NCI-H524 (cell line): ENCODE measurements at regions not wholly inside any gene's neighbourhood (a gene's known extent, or its start where the extent isn't known, plus 50 kb on each side); places are given as distances from the start of the nearest gene placed in this dataset.
A peak's percentile ranks its signal among the peaks of the same experiment; 100 is the strongest.

ENCODE experiments used
- DNase-seq, 2 experiments: peaks; one replicate each; lab custom pipeline; 2025; lab: John Stamatoyannopoulos, UW

DNA sequence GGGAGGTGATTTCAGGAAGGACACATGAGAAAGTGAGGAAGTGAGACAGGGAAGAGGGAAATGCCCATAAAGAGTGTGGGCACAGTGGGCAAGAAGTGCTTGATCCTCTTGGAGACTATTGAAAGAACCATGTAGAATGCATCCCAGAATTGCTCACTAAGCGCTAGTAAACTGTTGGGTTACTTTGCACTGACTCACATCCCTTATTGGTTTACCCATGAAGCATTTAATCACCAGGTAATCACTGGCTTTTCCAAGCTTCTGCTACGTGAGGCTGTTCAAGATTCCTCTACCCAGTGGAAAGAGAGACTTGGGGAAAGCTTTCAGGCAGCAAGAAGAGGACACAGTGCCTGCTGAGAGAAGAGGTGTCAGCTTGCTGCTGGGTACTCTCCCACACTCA, 410.0 kb upstream of the JAG1 start:
- no peak for DNase-seq

DNA sequence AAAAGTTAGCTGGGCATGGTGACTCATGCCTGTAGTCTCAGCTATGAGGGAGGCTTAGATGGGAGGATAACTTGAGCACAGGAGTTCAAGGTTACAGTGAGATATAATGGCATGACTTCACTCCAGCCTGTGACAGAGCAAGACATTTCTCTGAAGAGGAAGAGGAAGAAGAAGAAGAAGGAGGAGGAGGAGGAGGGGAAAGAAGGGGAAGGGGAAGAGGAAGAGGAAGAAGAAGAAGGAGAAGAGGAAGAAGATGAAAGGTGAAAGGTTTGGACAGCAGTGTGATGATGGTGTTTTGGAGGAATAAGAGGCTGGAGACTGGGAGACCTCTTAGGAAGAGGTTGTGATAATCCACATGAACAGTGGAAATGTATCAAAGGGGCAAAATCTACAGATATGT, 410.7 kb upstream of the JAG1 start:
- no peak for DNase-seq

DNA sequence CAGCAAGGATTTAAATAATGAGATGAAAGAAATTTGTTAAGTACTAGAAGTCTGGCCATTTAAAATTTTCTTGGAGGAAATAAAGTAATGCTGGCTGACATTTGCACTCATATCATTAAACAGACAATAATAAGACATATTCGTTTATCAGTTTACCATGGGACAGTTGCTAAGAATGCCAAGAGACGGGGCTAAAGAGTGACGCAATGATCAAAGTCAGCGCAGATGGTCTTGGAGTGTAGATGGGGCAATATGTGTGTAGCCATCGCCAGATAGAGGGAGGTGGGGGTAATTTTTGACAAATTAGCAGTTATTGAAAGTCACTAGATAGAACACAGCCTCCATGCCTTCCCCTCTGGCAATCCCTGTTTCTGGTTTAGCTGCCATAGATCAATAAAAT, 413.2 kb upstream of the JAG1 start:
- DNase-seq, result no peak

DNA sequence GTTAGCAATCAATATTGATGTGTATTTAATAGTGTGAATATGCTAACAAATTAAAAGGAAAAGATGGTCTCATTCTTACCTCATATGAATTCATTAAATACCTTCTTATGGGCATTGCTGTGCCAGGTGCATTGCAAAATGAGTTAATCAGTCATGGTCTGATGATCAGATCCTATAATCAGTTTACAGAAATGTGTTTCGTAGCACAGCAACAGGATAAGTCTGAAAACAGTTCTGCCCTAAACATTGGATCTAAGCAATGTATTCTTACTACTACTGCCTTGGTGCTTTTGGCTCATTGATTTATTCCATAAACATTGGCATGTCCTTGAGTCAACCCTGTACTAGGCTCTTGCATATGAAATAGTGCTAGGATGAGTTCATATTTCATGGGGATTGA, 417.0 kb upstream of the JAG1 start:
- DNase-seq, result peak in 1 of 2 experiments; percentile 68

DNA sequence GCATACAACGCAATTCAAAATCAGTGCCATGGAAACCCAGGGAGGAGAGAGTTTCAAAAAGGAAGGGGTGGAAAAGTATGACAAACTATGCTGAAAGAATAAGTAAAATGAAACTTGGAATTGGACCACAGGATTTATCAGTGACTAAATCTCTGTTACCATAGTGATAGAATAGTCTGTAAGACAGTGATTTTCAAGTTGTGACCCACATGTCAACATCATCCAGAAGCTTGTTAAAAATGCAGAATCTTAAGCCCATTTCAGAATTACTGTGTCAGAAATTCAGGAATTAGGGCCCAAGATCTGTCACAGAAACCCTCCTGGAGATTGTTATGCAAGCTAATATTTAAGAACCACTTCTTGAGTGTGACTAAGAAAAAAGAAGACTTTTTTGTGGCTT, 417.7 kb upstream of the JAG1 start:
- no peak for DNase-seq

DNA sequence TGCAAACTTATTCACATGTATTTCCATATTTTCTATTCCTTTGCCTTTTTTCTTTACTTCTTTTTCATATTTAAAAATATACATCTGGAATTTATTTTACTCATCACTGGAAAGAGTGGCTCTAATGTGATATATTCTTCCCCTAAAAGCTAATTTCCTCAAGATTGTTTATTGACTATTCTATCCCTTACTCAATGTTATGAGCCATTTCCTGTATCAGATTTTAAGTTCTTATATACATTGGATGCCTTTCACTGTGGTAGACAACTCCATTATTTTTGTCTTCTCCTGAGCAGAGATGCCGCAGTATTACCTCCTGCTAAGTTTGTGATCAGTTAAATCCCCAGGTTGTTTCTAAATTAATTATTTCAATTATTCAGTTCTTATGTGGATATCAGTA, 418.4 kb upstream of the JAG1 start:
- DNase-seq, result no peak

DNA sequence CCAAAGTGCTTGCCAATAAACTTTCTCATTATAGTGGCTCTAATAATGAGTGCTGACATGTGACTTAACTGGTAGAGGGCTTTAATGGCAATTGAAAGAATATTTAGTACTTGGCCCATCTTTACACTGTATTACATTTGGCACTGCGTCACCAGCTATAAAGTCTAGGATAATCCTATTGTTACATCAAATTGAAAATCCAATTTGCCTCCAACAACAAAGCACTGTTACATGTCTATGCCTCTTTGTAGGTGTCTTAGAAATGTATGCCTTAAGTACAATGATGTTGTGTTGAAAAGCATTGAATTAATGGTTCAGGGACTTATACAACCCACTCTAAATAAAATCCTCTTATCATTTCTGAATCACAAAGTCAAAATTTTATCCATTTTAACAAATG, 420.4 kb upstream of the JAG1 start:
- DNase-seq, result no peak

DNA sequence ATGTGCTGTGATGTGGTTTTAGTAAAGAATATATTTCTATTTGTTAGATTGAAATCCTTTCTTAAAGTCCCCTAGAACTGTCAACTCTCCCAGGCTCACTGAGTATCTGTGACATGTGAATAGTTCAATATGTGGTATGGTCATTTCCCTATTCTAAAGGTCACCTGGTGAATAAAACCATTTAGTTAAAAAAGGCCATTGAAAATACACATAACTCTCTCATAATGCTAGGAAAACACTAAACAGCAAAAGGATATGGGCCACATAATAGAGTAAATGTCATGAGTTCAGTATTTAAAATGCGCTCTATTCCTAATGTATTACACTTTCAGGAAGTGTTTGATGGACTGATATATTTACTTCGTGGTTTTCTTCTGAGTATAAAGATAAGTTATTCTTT, 420.9 kb upstream of the JAG1 start:
- no peak for DNase-seq

DNA sequence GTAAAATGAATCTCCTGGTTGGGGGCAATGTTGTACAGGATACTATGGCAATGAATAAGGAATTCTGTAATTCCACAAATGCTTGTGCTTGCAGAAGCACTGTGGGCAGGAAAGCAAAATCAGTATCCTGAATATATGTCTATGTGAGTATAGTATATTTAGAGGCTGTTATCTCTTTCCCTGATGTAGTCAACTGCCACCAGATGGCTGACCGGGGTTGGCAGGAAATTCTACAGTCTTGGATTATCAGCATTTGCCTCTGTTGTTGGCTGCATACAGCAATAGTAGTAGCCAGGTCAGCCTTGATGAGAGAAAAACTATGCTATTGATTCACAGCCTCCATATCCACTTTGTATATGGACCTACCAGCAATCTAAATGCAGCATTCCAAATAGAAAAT, 425.1 kb upstream of the JAG1 start:
- DNase-seq, result peak in 1 of 2 experiments; percentile 10

DNA sequence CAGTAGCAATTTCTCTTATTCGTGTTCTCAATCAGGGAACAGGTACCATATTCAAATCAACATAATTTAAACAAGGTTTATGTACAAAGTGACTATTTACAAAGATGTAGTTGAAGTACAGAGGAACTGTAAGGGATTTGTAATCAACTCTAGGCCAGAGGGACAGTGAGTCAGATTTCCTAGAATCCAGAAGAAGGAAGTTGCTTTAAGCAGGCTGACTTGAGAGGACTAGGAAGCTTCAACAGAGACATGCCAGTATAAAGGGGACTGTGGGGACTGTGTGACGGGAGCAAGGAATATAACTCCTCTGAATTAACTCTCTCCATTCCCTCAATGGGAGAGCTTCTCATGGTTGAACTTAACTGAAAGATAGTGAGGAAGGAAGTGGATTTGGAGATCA, 427.4 kb upstream of the JAG1 start:
- DNase-seq, result no peak

DNA sequence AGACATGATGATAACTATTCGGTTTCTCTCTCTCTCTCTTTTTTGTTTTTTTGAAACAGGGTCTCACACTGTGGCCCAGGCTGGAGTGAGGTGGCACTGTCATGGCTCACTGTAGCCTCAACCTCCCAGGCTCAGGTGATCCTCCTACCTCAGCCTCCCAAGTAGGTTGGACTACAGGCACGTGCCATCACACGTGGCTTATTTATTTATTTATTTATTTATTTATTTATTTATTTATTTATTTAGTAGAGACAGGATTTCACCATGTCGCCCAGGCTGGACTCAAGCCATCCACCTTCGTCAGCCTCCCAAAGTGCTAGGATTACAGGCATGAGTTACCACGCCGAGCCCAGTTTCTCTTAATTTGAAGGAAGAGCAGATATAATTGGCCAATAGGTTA, 427.9 kb upstream of the JAG1 start:
- no peak for DNase-seq

DNA sequence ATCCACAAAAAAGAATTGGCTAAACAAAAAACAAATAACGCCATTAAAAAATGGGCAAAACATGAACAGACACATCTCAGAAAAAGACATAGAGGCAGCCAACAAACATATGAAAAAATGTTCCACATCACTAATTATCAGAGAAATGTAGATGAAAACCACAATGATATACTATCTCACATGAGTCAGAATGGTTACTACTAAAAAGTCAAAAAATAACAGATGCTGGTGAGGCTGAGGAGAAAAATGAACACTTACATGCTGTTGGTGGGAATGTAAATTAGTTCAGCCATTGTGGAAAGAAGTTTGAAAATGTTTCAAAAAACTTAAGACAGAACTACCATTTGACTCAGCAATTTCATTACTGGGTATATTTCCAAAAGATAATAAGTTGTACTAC, 430.1 kb upstream of the JAG1 start:
- no peak for DNase-seq

DNA sequence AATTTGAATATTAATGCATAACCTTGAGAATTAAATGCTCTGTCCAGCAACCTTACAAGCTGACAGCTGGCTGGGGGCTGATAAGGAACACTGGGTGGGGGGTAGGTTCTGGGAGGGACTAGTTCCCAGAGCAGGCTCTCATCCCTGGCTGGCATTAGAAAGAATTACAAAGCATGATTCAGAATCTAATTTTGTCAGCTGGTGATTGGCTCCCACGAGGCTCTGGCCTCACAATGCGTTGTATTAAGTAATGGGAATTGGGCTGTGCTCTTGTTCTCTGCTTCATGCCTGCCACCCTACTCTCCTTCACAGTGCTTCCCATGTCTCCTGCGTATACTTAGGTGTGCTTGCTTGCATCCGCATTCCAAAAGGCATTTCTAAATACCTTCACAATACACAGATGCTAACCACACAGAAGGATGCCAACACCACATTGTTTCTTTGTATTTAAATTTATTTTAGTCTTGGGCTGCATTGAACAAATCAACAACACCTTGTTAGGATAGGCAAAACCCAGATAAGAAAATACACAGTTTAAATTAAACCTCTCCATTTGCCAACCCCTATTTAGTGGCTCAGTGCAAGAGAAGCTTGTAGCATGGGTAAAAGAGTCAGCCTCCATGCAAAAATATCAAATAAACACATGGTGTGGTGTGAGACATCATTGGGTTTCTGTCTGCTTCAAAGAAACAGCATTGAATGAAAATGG, 434.5 kb upstream of the JAG1 start:
- DNase-seq, result peak in 1 of 2 experiments; percentile 43

DNA sequence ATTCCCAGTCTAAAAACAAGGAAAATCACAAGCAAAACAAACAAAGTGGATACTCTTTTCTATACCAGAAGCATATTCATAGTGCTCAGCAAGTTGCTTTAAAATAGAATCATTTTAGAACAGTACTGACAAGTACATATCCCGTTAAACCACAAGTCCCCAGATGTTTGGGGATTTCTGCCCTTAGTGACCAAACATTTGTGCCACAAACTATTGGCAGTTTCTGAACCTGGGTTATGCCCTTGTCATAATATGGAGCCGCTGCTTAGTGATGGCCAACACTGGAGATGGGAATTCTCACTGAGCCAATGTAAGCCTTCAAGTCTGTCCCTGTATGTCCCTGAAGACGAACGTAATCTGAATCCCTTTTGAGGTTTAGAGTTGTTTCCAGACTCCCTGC, 436.7 kb upstream of the JAG1 start:
- DNase-seq, result no peak

DNA sequence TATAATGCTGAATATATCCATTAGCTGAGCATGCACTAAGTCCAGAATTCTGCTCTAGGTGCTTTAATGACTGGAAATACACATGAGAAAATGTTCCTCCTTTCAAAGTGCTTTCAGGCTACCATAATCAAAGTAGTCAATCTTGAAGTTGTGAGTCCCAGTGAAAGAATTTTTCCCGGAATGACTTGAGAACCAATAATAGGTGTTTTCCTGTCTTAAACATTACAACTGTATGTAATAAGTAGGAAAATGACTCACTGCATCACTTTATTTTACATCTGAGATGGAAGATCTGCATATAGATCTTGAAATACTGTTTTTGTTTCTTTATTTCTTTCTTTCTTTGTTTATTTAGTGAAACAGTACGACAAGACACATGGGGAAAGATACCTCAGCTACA, 437.4 kb upstream of the JAG1 start:
- no peak for DNase-seq

DNA sequence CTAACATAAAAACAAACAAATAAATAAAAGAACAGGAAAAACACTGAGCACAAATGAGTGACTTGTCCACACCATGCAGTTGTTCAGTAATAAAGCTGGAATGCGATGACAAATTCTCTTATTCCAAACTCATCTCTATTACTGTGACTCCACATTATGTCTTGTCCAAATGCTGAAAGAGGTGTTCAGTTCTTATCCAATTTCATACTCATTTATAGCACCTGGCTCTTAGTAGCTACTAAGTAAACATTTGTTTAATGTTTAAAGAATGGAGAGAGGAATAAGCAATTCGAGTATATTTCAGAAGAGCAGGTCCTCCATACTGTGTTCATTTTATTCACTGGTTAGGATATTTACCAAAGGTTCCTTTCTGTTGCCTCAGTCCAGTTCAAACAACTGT, 439.0 kb upstream of the JAG1 start:
- DNase-seq, result no peak

DNA sequence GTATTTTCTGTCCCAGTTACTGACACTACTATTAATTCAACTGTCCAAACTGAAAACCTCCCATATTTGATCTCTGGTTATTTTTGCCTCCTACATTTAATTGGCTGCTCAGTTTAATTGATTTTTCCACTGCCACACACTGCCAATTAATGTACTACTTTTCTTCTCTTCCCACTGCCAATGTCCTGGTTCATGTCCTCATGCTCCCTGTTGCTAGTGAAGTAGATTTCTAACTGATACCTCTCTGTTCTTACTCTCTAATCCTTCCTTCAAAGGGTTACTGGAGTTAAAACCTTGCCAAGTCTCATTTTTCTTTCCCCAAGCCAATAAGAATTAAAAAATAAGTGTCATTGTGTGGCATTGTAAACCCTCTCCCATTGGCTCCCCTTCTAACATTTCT, 440.6 kb upstream of the JAG1 start:
- no peak for DNase-seq

DNA sequence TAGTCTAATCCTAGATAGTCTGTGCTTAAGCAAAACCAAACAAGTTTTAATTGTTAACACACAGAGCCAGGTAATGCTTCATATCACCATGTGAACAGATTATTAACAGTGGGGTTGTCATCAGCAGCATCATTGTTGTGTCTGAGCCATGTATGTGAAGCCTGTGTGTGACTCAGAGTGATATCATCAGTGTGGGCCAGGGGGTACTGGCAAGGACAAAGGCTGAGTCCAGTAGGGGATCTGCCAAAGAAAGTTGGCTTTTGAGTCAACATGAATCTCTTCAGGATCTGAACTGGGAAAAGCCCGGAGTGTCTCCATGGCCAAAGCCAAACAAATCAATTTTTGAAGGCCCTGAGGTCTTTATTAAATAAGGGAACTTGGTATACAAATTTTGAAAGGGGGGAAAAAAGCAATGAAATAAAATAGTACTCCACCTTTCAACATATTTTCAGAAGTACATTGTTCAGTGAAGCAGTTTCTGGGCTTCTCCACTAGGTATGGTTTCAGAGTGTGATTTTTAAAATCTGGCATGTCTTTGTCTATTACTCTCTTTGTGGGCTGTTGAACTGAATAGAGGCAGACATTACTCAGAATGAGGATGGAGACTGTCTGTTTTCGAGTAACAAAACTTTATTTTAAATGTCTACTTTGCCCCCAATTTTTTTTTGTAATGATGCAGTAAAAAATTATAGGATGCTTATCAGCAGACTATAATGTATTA, 444.2 kb upstream of the JAG1 start:
- no peak for DNase-seq

DNA sequence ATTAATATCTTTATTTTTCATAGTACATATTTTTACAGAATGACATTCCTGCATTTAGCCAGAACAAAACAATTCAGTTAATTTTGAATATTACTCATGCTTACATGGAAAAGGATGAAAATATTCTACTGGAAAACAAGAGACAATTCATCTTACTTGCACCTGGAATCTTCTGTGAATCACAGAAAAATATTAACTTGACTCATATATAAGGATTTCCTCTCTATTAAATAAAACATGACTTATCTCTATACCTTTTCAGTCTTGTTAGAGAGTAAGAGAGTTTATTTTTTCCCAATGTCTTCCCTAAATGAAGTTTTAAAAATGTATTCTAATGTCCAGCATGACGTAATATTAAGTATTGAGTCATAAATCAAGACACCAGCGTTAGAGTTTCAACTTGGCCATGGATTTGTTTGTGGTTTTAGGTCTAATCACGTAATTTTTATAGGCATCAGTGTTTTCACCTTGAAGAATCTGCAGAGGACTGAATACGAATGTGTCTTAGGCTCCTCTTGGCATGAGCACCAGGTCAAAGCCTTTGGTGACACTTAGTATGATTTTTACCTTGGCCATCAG, 445.1 kb upstream of the JAG1 start:
- DNase-seq, result no peak

DNA sequence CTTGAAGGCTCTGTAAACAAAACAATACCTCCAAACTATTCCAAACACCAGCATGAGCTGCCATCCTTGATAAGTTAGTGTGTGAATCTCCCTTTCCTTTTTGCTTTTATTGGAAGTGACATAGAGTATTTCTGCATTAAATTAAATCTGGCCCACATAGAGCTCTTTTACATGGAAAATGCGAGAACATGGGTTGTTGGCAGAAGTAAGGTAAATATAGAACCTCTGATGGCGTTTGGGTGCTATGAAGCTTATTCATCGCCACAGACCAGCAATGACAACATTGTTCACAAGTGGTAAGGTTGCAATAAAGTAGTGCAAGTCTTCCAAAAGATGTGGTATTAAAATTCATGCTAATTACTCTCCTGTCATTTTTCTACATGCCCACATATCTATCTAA, 445.8 kb upstream of the JAG1 start:
- no peak for DNase-seq

DNA sequence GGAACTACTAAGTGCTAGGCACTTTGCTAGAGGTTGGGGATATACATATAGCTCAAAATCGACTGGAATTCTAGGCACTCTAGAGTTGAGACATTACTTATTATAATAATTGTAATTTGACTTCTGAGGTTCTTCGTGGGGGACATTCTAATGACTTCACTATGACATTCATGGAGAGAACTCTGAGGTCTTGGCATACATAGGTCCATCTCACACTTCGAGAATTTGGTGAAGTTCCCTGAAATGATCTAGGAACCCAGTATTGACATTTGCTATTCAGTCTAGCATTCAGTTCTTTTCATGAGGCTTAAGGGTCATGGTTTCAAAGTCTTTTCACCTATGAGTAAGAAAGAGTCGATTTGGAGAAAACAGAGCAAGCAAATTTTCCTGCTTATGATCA, 446.6 kb upstream of the JAG1 start:
- DNase-seq, result no peak

DNA sequence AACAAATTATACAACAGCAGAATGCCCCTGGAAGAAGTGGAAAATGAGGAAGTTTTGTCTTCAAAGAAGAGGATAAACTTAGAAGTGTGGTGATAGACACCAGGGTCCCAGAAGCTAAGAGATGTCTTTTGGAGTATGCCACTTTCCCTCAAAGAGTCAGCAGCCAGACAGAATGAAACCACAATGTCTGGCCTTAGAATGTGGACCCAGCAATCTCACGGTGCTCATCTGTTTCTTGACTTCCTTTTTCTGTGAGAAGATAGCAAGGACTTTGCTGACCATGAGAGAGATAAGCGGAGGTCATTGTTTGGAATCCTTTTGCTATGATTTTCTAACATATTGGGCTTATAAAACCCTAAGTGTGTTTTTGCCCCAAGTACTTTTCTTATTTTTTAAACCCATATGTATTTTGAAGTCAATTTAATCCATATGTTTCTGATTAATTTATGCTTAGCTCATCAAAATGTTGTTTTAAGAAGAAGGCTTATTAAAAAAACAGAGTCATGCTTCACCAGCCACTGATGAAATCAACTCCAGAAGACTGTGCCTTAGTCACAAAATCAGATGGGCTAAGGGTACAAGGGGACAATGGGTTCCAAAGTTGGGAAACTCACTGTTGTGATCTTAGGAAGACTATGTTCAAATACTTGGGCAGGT, 451.2 kb upstream of the JAG1 start:
- no peak for DNase-seq

DNA sequence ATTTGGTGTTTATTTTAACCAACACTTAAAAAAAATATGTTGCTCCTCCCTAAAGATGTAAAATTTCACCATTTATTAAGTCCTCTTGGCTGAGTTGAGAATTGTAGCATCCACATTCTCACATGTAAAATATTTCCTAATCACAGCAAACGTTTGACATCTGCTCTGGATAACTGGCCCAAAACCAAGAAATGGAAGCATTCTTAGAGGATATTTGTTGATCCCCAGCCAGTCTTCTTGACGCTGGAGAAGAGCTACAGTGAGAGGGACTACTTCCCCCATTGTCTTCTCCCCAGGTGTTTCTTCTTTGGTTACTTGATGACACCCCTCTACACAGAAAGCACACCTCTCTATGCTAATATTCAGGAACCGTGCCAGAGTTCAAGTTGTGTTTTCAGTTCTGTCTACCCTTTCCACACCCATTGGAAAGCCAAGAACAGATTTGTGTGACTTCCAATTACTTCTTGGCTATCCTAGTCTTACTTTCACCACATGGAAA, 454.5 kb upstream of the JAG1 start:
- DNase-seq, result no peak
